ENCODE measurements at regions not wholly inside any gene's neighbourhood (a gene's known extent, or its start where the extent isn't known, plus 50 kb on each side); places are given as distances from the start of the nearest gene placed in this dataset.

DNA sequence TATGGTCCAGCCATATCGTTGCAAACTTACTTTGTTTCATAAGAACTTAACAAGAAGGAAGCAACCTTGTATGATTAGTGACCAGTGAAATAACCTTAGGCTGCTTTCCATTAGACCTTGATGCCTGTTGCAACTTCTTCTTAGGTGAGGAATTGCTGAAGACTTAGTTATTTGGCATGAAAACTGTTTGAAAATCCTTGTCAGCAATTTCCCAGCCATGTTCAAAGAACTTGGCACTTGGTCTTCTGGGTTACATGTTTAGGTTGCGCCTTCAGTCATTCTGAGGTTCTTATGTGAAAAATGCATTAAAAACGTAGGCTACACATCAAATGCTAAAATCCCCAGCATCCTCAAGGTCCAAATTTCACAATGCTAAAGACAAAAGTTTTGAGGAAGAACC, 232.0 kb upstream of the CEP162 start:
- 90 to 94% methylated on average over 2 to 3 of the region's 3 CpGs for WGBS, 2 experiments (ENCODE audit: insufficient coverage in 1 of 2, insufficient read length in 1 of 2)
- H3K4me3 Mint-ChIP-seq: no peak overlapping the region
- H3K27me3 ChIP-seq (ENCODE audit: control insufficient read depth, insufficient read depth, low read length, poor library complexity, severe bottlenecking): no peaks in the 10 kb centered on the region
- no peaks in the 10 kb centered on the region for H3K36me3 Mint-ChIP-seq (ENCODE audit: low read depth)
- no peak overlapping the region for H3K9ac ChIP-seq (ENCODE audit: extremely low read depth, low read length, poor library complexity, severe bottlenecking)
- TF ChIP-seq, protein P1, sequence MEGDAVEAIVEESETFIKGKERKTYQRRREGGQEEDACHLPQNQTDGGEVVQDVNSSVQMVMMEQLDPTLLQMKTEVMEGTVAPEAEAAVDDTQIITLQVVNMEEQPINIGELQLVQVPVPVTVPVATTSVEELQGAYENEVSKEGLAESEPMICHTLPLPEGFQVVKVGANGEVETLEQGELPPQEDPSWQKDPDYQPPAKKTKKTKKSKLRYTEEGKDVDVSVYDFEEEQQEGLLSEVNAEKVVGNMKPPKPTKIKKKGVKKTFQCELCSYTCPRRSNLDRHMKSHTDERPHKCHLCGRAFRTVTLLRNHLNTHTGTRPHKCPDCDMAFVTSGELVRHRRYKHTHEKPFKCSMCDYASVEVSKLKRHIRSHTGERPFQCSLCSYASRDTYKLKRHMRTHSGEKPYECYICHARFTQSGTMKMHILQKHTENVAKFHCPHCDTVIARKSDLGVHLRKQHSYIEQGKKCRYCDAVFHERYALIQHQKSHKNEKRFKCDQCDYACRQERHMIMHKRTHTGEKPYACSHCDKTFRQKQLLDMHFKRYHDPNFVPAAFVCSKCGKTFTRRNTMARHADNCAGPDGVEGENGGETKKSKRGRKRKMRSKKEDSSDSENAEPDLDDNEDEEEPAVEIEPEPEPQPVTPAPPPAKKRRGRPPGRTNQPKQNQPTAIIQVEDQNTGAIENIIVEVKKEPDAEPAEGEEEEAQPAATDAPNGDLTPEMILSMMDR (conservative IDR thresholded peaks at IDR 0.05): no peak
- peaks cover 22% of the 10 kb centered on the region for H3K4me1 Mint-ChIP-seq
- peaks cover 3% of the 10 kb centered on the region for H3K4me1 ChIP-seq (ENCODE audit: control insufficient read depth, insufficient read depth, low read length)
- H3K9me3 Mint-ChIP-seq: no peaks in the 10 kb centered on the region
- H3K27ac Mint-ChIP-seq: no peak overlapping the region
- DNase-seq: no peak
- H3K36me3 ChIP-seq (ENCODE audit: control insufficient read depth, insufficient read depth, low read length): no peaks in the 10 kb centered on the region
- H3K4me3 ChIP-seq (ENCODE audit: low read length): no peak overlapping the region
- no peaks in the 10 kb centered on the region for H3K27me3 Mint-ChIP-seq (ENCODE audit: insufficient read depth)
- no peaks in the 10 kb centered on the region for H3K9me3 ChIP-seq (ENCODE audit: control insufficient read depth, low read length)
- no peak overlapping the region for H3K27ac ChIP-seq (ENCODE audit: low read depth, low read length)

DNA sequence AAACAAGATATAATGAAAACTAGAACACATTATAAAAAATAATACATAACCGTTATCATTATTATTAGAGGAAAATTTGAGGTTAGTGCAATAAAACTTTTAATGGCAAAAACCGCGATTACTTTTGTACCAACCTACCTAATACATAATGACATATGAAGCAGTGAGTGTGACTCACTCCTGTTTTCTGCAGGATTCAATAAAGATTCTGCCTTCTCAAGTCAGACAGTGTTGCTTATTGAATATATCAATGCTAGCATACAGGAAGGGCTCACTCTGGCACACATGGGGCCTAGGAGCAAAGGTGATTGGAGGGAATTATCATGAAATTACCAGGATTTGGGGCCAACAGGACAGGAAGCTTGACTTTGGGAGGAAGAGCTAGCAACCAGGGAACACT, 230.8 kb upstream of the CEP162 start:
- Histone ChIP-seq H3K27me3 (ENCODE audit: control insufficient read depth, insufficient read depth, low read length, poor library complexity, severe bottlenecking) (no peaks in the 10 kb centered on the region), H3K36me3 (ENCODE audit: control insufficient read depth, insufficient read depth, low read length) (no peaks in the 10 kb centered on the region), H3K9me3 (ENCODE audit: control insufficient read depth, low read length) (no peaks in the 10 kb centered on the region), H3K4me3 (ENCODE audit: low read length) (no peak overlapping the region), H3K27ac (ENCODE audit: low read depth, low read length) (no peak overlapping the region), H3K9ac (ENCODE audit: extremely low read depth, low read length, poor library complexity, severe bottlenecking) (no peak overlapping the region), H3K4me1 (ENCODE audit: control insufficient read depth, insufficient read depth, low read length) (peaks cover 3% of the 10 kb centered on the region)
- Mint-ChIP-seq H3K36me3 (ENCODE audit: low read depth) (no peaks in the 10 kb centered on the region), H3K9me3 (no peaks in the 10 kb centered on the region), H3K4me3 (no peak overlapping the region), H3K27ac (no peak overlapping the region), H3K27me3 (ENCODE audit: insufficient read depth) (no peaks in the 10 kb centered on the region), H3K4me1 (peaks cover 16% of the 10 kb centered on the region)
- TF ChIP-seq, protein P1 (conservative IDR thresholded peaks at IDR 0.05): no peak
- no peak for DNase-seq
- WGBS, 2 experiments (ENCODE audit: insufficient coverage in 1 of 2, insufficient read length in 1 of 2): 100% methylated on average over 2 of the region's 3 CpGs; no CpG with 5 or more reads in 1 of the 2 experiments

DNA sequence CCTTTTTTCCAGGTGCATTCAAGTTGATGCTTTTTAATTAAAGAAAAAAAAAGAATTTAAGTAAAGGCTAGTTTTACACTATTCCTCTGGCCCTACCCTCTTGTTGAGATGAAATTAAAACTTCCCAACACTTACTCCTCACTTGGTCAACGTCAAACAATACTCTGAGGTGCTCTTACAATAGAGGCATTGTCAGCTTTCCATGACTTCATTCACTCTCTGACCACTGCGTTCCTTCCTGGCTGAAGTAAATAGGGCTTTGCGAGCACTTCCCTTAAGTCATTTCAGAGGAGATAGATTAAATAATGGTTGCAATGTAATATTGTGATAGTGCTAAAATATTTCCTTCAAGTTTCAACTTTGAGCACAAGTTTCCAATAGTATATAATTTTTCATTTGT, 229.8 kb upstream of the CEP162 start:
- no peaks in the 10 kb centered on the region for H3K36me3 ChIP-seq (ENCODE audit: control insufficient read depth, insufficient read depth, low read length)

More for the DNA sequence above, 229.8 kb upstream of the CEP162 start:
- H3K27ac Mint-ChIP-seq: no peak overlapping the region
- no peak overlapping the region for H3K4me3 Mint-ChIP-seq
- H3K9me3 ChIP-seq (ENCODE audit: control insufficient read depth, low read length): no peaks in the 10 kb centered on the region
- TF ChIP-seq, protein P1 (conservative IDR thresholded peaks at IDR 0.05): no peak
- no peak for DNase-seq
- peaks cover 3% of the 10 kb centered on the region for H3K4me1 ChIP-seq (ENCODE audit: control insufficient read depth, insufficient read depth, low read length)
- H3K36me3 Mint-ChIP-seq (ENCODE audit: low read depth): no peaks in the 10 kb centered on the region
- H3K27ac ChIP-seq (ENCODE audit: low read depth, low read length): no peak overlapping the region
- peaks cover 16% of the 10 kb centered on the region for H3K4me1 Mint-ChIP-seq
- no peaks in the 10 kb centered on the region for H3K27me3 Mint-ChIP-seq (ENCODE audit: insufficient read depth)
- H3K9ac ChIP-seq (ENCODE audit: extremely low read depth, low read length, poor library complexity, severe bottlenecking): no peak overlapping the region
- no peaks in the 10 kb centered on the region for H3K9me3 Mint-ChIP-seq
- WGBS, 2 experiments (ENCODE audit: insufficient coverage in 1 of 2, insufficient read length in 1 of 2): 0 to 61% methylated on average over 1 to 3 of the region's 3 CpGs
- no peak overlapping the region for H3K4me3 ChIP-seq (ENCODE audit: low read length)
- H3K27me3 ChIP-seq (ENCODE audit: control insufficient read depth, insufficient read depth, low read length, poor library complexity, severe bottlenecking): no peaks in the 10 kb centered on the region
